ENCODE measurements at regions not wholly inside any gene's neighbourhood (a gene's known extent, or its start where the extent isn't known, plus 50 kb on each side); places are given as distances from the start of the nearest gene placed in this dataset.

- Histone ChIP-seq H3K27ac (ENCODE audit: low read depth, low read length) (no peak overlapping the region), H3K36me3 (ENCODE audit: insufficient read depth, low read length) (no peaks in the 10 kb centered on the region), H3K4me3 (ENCODE audit: low read depth in 1 of 2, low read length in 2 of 2) (no peak overlapping the region), H3K4me1 (ENCODE audit: insufficient read depth, low read length) (peaks cover 5% of the 10 kb centered on the region), H3K9ac (ENCODE audit: low read length) (no peak overlapping the region), H3K27me3 (ENCODE audit: control insufficient read depth in 1 of 2, insufficient read depth in 2 of 2, low read length in 2 of 2) (no peaks in the 10 kb centered on the region), H3K9me3 (ENCODE audit: low read length) (no peaks in the 10 kb centered on the region)
Observed at GRCh38 chr2:16051841-16052564, 111.7 kb downstream of the MYCN start.

GRCh38 chr2:16050908-16051489 lies 110.6 kb downstream of the MYCN start:
- no peak overlapping the region for H3K27ac ChIP-seq (ENCODE audit: low read depth, low read length)
- no peaks in the 10 kb centered on the region for H3K27me3 ChIP-seq (ENCODE audit: control insufficient read depth in 1 of 2, insufficient read depth in 2 of 2, low read length in 2 of 2)
- H3K9ac ChIP-seq (ENCODE audit: low read length) = no peak overlapping the region
- no peaks in the 10 kb centered on the region for H3K9me3 ChIP-seq (ENCODE audit: low read length)
- peaks cover 4% of the 10 kb centered on the region for H3K4me1 ChIP-seq (ENCODE audit: insufficient read depth, low read length)
- H3K36me3 ChIP-seq (ENCODE audit: insufficient read depth, low read length) = no peaks in the 10 kb centered on the region
- H3K4me3 ChIP-seq (ENCODE audit: low read depth in 1 of 2, low read length in 2 of 2) = no peak overlapping the region

- Histone ChIP-seq H3K9me3 (ENCODE audit: low read length) (no peaks in the 10 kb centered on the region), H3K4me1 (ENCODE audit: insufficient read depth, low read length) (no peaks in the 10 kb centered on the region), H3K27ac (ENCODE audit: low read depth, low read length) (no peak overlapping the region), H3K27me3 (ENCODE audit: control insufficient read depth in 1 of 2, insufficient read depth in 2 of 2, low read length in 2 of 2) (no peaks in the 10 kb centered on the region), H3K36me3 (ENCODE audit: insufficient read depth, low read length) (no peaks in the 10 kb centered on the region), H3K4me3 (ENCODE audit: low read depth in 1 of 2, low read length in 2 of 2) (no peak overlapping the region), H3K9ac (ENCODE audit: low read length) (no peak overlapping the region)
Observed at GRCh38 chr2:16050261-16050907, 110.0 kb downstream of the MYCN start.

- Histone ChIP-seq H3K36me3 (ENCODE audit: insufficient read depth, low read length) (no peaks in the 10 kb centered on the region), H3K4me1 (ENCODE audit: insufficient read depth, low read length) (no peaks in the 10 kb centered on the region), H3K4me3 (ENCODE audit: low read depth in 1 of 2, low read length in 2 of 2) (no peak overlapping the region), H3K27me3 (ENCODE audit: control insufficient read depth in 1 of 2, insufficient read depth in 2 of 2, low read length in 2 of 2) (no peaks in the 10 kb centered on the region), H3K27ac (ENCODE audit: low read depth, low read length) (no peak overlapping the region), H3K9me3 (ENCODE audit: low read length) (no peaks in the 10 kb centered on the region), H3K9ac (ENCODE audit: low read length) (no peak overlapping the region)
Observed at GRCh38 chr2:16049406-16049805, 109.1 kb downstream of the MYCN start.

- H3K36me3 ChIP-seq (ENCODE audit: insufficient read depth, low read length) = no peaks in the 10 kb centered on the region
- no peaks in the 10 kb centered on the region for H3K4me1 ChIP-seq (ENCODE audit: insufficient read depth, low read length)
- H3K4me3 ChIP-seq (ENCODE audit: low read depth in 1 of 2, low read length in 2 of 2) = no peak overlapping the region
- no peak overlapping the region for H3K9ac ChIP-seq (ENCODE audit: low read length)
- H3K27me3 ChIP-seq (ENCODE audit: control insufficient read depth in 1 of 2, insufficient read depth in 2 of 2, low read length in 2 of 2) = no peaks in the 10 kb centered on the region
- H3K27ac ChIP-seq (ENCODE audit: low read depth, low read length) = no peak overlapping the region
- no peaks in the 10 kb centered on the region for H3K9me3 ChIP-seq (ENCODE audit: low read length)
Observed at GRCh38 chr2:16048466-16048865, 108.1 kb downstream of the MYCN start.

- Histone ChIP-seq H3K4me1 (ENCODE audit: insufficient read depth, low read length) (no peaks in the 10 kb centered on the region), H3K27me3 (ENCODE audit: control insufficient read depth in 1 of 2, insufficient read depth in 2 of 2, low read length in 2 of 2) (no peaks in the 10 kb centered on the region), H3K36me3 (ENCODE audit: insufficient read depth, low read length) (no peaks in the 10 kb centered on the region), H3K27ac (ENCODE audit: low read depth, low read length) (no peak overlapping the region), H3K9me3 (ENCODE audit: low read length) (no peaks in the 10 kb centered on the region), H3K9ac (ENCODE audit: low read length) (no peak overlapping the region), H3K4me3 (ENCODE audit: low read depth in 1 of 2, low read length in 2 of 2) (no peak overlapping the region)
Observed at GRCh38 chr2:16047701-16048100, 107.4 kb downstream of the MYCN start.

- no peak overlapping the region for H3K4me3 ChIP-seq (ENCODE audit: low read depth in 1 of 2, low read length in 2 of 2)
- H3K27me3 ChIP-seq (ENCODE audit: control insufficient read depth in 1 of 2, insufficient read depth in 2 of 2, low read length in 2 of 2) = no peaks in the 10 kb centered on the region
- H3K27ac ChIP-seq (ENCODE audit: low read depth, low read length) = no peak overlapping the region
- no peak overlapping the region for H3K9ac ChIP-seq (ENCODE audit: low read length)
- H3K9me3 ChIP-seq (ENCODE audit: low read length) = no peaks in the 10 kb centered on the region
- no peaks in the 10 kb centered on the region for H3K36me3 ChIP-seq (ENCODE audit: insufficient read depth, low read length)
- H3K4me1 ChIP-seq (ENCODE audit: insufficient read depth, low read length) = no peaks in the 10 kb centered on the region
Observed at GRCh38 chr2:16046649-16047048, 106.3 kb downstream of the MYCN start.

GRCh38 chr2:16045653-16046352 lies 105.5 kb downstream of the MYCN start:
- H3K36me3 ChIP-seq (ENCODE audit: insufficient read depth, low read length) = no peaks in the 10 kb centered on the region
- no peaks in the 10 kb centered on the region for H3K27me3 ChIP-seq (ENCODE audit: control insufficient read depth in 1 of 2, insufficient read depth in 2 of 2, low read length in 2 of 2)
- no peak overlapping the region for H3K27ac ChIP-seq (ENCODE audit: low read depth, low read length)
- no peaks in the 10 kb centered on the region for H3K9me3 ChIP-seq (ENCODE audit: low read length)
- no peaks in the 10 kb centered on the region for H3K4me1 ChIP-seq (ENCODE audit: insufficient read depth, low read length)
- no peak overlapping the region for H3K4me3 ChIP-seq (ENCODE audit: low read depth in 1 of 2, low read length in 2 of 2)
- no peak overlapping the region for H3K9ac ChIP-seq (ENCODE audit: low read length)

GRCh38 chr2:16044946-16045456 lies 104.7 kb downstream of the MYCN start:
- H3K9me3 ChIP-seq (ENCODE audit: low read length) = no peaks in the 10 kb centered on the region
- H3K27ac ChIP-seq (ENCODE audit: low read depth, low read length) = no peak overlapping the region
- no peaks in the 10 kb centered on the region for H3K36me3 ChIP-seq (ENCODE audit: insufficient read depth, low read length)
- no peak overlapping the region for H3K9ac ChIP-seq (ENCODE audit: low read length)
- no peaks in the 10 kb centered on the region for H3K4me1 ChIP-seq (ENCODE audit: insufficient read depth, low read length)
- H3K27me3 ChIP-seq (ENCODE audit: control insufficient read depth in 1 of 2, insufficient read depth in 2 of 2, low read length in 2 of 2) = no peaks in the 10 kb centered on the region
- no peak overlapping the region for H3K4me3 ChIP-seq (ENCODE audit: low read depth in 1 of 2, low read length in 2 of 2)

GRCh38 chr2:16043627-16044026 lies 103.3 kb downstream of the MYCN start:
- no peaks in the 10 kb centered on the region for H3K36me3 ChIP-seq (ENCODE audit: insufficient read depth, low read length)
- H3K9me3 ChIP-seq (ENCODE audit: low read length) = no peaks in the 10 kb centered on the region
- no peak overlapping the region for H3K4me3 ChIP-seq (ENCODE audit: low read depth in 1 of 2, low read length in 2 of 2)
- no peak overlapping the region for H3K27ac ChIP-seq (ENCODE audit: low read depth, low read length)
- no peak overlapping the region for H3K9ac ChIP-seq (ENCODE audit: low read length)
- no peaks in the 10 kb centered on the region for H3K27me3 ChIP-seq (ENCODE audit: control insufficient read depth in 1 of 2, insufficient read depth in 2 of 2, low read length in 2 of 2)
- H3K4me1 ChIP-seq (ENCODE audit: insufficient read depth, low read length) = no peaks in the 10 kb centered on the region

GRCh38 chr2:16043192-16043591 lies 102.8 kb downstream of the MYCN start:
- Histone ChIP-seq H3K9me3 (ENCODE audit: low read length) (no peaks in the 10 kb centered on the region), H3K36me3 (ENCODE audit: insufficient read depth, low read length) (no peaks in the 10 kb centered on the region), H3K9ac (ENCODE audit: low read length) (no peak overlapping the region), H3K4me3 (ENCODE audit: low read depth in 1 of 2, low read length in 2 of 2) (no peak overlapping the region), H3K4me1 (ENCODE audit: insufficient read depth, low read length) (no peaks in the 10 kb centered on the region), H3K27ac (ENCODE audit: low read depth, low read length) (no peak overlapping the region), H3K27me3 (ENCODE audit: control insufficient read depth in 1 of 2, insufficient read depth in 2 of 2, low read length in 2 of 2) (no peaks in the 10 kb centered on the region)
